HFFc6 (cell line): ENCODE measurements at regions not wholly inside any gene's neighbourhood (a gene's known extent, or its start where the extent isn't known, plus 50 kb on each side); places are given as distances from the start of the nearest gene placed in this dataset.
"Not testable (repeated sequence)": the region's sequence is repeated elsewhere in the genome, so short reads cannot be mapped to it uniquely, and the experiment has no call there.

Experiments used
- DNase-seq: peaks from one replicate; pipeline ENCODE4 v3.0.0-alpha.2; 2018
- H3K27ac Mint-ChIP-seq: 2 replicates; pipeline ENCODE4 v1.8.0; 2020; ENCODE audit warnings: mild to moderate bottlenecking, mixed read lengths
- H3K27me3 Mint-ChIP-seq: 2 replicates; pipeline ENCODE4 v1.8.0; 2021; ENCODE audit warnings: mild to moderate bottlenecking, moderate library complexity, mixed read lengths; ENCODE audit not compliant: insufficient read depth
- H3K36me3 Mint-ChIP-seq: 2 replicates; pipeline ENCODE4 v1.8.0; 2021; ENCODE audit warnings: low read depth, mixed read lengths
- H3K4me1 Mint-ChIP-seq: 2 replicates; pipeline ENCODE4 v1.8.0; 2020; ENCODE audit warnings: low read depth, mixed read lengths
- H3K4me3 Mint-ChIP-seq: 2 replicates; pipeline ENCODE4 v1.8.0; 2020; ENCODE audit warnings: mild to moderate bottlenecking, moderate library complexity, mixed read lengths
- H3K9me3 Mint-ChIP-seq: 2 replicates; pipeline ENCODE4 v1.8.0; 2020; ENCODE audit warnings: mild to moderate bottlenecking, mixed read lengths
- CTCF ChIP-seq: fragments of 200-600 bp; sonication (generic); IDR thresholded peaks from 2 replicates; pipeline ENCODE4 v1.5.0; 2021; ENCODE audit warnings: antibody characterized with exemption, mild to moderate bottlenecking

GRCh38 chr5:153939101-153939500 is 99.6 kb downstream of the FAM114A2 start:
- Mint-ChIP-seq H3K27me3 (peaks cover 5% of the 10 kb centered on the region; the same call in 1 of the 2 replicates), H3K27ac (no peak overlapping the region), H3K4me1 (peaks cover 15% of the 10 kb centered on the region; the same call in 1 of the 2 replicates), H3K4me3 (no peak overlapping the region), H3K9me3 (peaks cover 53% of the 10 kb centered on the region), H3K36me3 (peaks cover 24% of the 10 kb centered on the region)
- no peak for TF ChIP-seq CTCF
- DNase-seq: no peak

- H3K36me3 Mint-ChIP-seq: peaks cover 24% of the 10 kb centered on the region
- TF ChIP-seq CTCF: no peak
- H3K9me3 Mint-ChIP-seq: peaks cover 60% of the 10 kb centered on the region
- no peak overlapping the region for H3K27ac Mint-ChIP-seq
- H3K4me3 Mint-ChIP-seq: no peak overlapping the region
- peaks cover 15% of the 10 kb centered on the region; the same call in 1 of the 2 replicates for H3K4me1 Mint-ChIP-seq
- H3K27me3 Mint-ChIP-seq: peaks cover 6% of the 10 kb centered on the region; the same call in 1 of the 2 replicates
- peak; percentile 3 for DNase-seq
Observed at GRCh38 chr5:153938191-153938842, 100.4 kb downstream of the FAM114A2 start.

- no peak overlapping the region for H3K27ac Mint-ChIP-seq
- H3K27me3 Mint-ChIP-seq: peaks cover 7% of the 10 kb centered on the region; the same call in 1 of the 2 replicates
- no peak for DNase-seq
- peaks cover 24% of the 10 kb centered on the region for H3K36me3 Mint-ChIP-seq
- H3K9me3 Mint-ChIP-seq: peaks cover 54% of the 10 kb centered on the region
- no peak overlapping the region for H3K4me3 Mint-ChIP-seq
- H3K4me1 Mint-ChIP-seq: peaks cover 15% of the 10 kb centered on the region; the same call in 1 of the 2 replicates
- TF ChIP-seq CTCF: no peak
Observed at GRCh38 chr5:153937661-153938060, 101.0 kb downstream of the FAM114A2 start.

- not testable (repeated sequence) for H3K27ac Mint-ChIP-seq, DNase-seq, H3K27me3 Mint-ChIP-seq, H3K4me3 Mint-ChIP-seq, H3K36me3 Mint-ChIP-seq
- Mint-ChIP-seq H3K9me3 (peaks cover 32% of the 10 kb centered on the region), H3K4me1 (peaks cover 15% of the 10 kb centered on the region; the same call in 1 of the 2 replicates)
Observed at GRCh38 chr5:153935151-153935550, 103.6 kb downstream of the FAM114A2 start.

GRCh38 chr5:153926201-153926600 is 112.5 kb downstream of the FAM114A2 start:
- no peaks in the 10 kb centered on the region for H3K36me3 Mint-ChIP-seq
- H3K27ac Mint-ChIP-seq: no peak overlapping the region
- H3K27me3 Mint-ChIP-seq: peaks cover 7% of the 10 kb centered on the region
- peak; percentile 32 for DNase-seq
- H3K4me1 Mint-ChIP-seq: peaks cover 7% of the 10 kb centered on the region; the same call in 1 of the 2 replicates
- no peak overlapping the region for H3K4me3 Mint-ChIP-seq
- TF ChIP-seq CTCF: no peak
- H3K9me3 Mint-ChIP-seq: no peaks in the 10 kb centered on the region

- no peak overlapping the region for H3K4me3 Mint-ChIP-seq
- H3K27ac Mint-ChIP-seq: no peak overlapping the region
- DNase-seq: no peak
- peaks cover 18% of the 10 kb centered on the region for H3K9me3 Mint-ChIP-seq
- TF ChIP-seq CTCF: no peak
- H3K36me3 Mint-ChIP-seq: peaks cover 10% of the 10 kb centered on the region; the same call in 1 of the 2 replicates
- peaks cover 14% of the 10 kb centered on the region for H3K27me3 Mint-ChIP-seq
- no peaks in the 10 kb centered on the region for H3K4me1 Mint-ChIP-seq
Observed at GRCh38 chr5:153919161-153919560, 119.5 kb downstream of the FAM114A2 start.
